NCI-H748 (cell line): ENCODE measurements at regions not wholly inside any gene's neighbourhood (a gene's known extent, or its start where the extent isn't known, plus 50 kb on each side); places are given as distances from the start of the nearest gene placed in this dataset.
"Not testable (repeated sequence)": the region's sequence is repeated elsewhere in the genome, so short reads cannot be mapped to it uniquely, and the experiment has no call there.

Experiments
- DNase-seq: peaks from one replicate; lab custom pipeline; 2025; ENCODE audit not compliant: unreplicated experiment; lab: John Stamatoyannopoulos, UW

DNA sequence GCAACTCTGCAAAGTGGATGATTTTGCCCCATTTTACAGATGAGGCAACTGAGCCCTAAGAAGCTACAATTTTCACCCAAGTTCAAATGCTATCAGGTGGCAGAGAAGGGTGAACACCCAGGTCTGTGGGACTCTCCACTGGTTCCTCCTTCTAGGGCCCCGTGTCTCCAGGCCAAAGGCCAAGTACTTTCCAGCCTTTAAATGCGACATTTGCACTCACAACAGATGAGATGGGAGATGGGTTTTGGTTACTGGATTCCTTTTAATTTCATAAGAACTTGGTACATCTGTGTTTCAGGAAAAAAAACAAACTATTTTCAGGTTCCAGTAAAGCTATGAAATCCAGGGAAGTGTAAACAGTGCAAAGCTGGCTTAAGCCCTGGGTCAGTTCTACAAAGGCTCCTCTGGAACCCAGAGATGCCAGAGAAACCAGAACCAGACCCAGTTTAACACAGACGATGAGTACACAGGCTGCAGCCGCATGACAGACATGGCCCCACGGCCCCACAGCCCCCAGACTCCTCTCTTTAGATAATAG, 361.7 kb downstream of the ANAPC1 start:
- DNase-seq, result no peak

DNA sequence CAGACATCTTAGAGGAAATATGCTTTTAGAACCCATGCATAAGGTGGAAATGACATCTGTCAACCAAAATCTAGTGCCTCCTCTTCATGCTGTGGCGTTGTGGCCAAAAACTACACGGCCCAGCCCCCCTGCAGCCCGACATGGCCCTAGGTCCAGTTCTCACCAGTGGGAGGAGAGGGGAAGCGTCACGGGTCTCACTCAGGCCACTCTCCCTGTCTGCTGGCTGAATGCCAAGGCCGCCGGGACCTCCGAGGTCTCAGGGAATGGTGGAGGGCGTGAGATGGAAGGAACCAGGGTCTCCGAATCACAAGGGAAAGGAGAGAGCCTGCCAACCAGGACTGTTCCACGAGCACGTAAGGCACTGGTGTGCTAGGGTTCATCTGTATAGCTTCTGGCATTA, 361.0 kb downstream of the ANAPC1 start:
- no peak for DNase-seq

DNA sequence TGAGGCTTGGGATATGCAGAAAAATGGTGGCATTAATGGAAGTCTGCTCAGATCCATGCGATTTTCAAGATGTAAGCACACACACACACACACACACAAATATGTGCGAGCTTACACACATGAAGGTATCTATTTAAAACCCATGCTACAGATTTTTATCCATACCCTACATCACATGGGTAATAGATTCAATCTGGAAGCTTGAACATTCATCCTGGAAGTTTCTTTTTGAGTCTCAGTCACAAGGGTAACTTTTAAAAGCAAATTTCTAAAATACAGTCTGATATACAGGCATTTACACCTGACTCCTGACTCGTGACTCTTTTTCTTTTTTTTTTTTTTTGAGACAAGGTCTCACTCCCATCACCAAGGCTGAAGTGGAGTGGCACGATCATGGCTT, 359.0 kb downstream of the ANAPC1 start:
- not testable (repeated sequence) for DNase-seq

DNA sequence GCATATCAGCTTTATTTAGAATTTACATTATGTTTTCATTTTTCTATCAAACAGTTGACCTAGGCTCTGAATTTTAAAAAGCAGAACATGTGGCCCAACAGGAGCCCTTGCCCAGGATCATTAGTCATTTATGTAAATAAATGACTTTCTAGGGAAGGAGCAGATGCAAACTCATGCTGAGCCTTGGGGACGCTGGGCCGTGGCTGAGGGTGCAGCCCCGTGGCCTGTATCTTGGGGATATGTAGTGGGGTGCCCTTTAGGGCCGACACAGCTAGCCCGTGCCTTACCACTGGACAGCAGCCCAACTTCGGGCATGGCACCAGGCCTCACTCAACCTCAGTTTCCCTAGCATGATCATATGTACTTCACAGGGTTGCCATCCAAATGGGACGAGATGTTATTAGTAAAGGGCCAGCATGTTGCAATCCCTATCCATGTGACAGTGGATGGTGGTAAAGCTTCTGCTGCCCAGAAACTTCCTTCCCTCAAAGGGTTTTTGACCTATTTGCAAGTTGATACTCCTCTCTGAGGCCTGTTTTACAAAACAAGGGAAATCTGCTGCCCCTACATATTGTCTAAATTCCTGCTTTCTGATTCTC, 357.9 kb downstream of the ANAPC1 start:
- DNase-seq, result not testable (repeated sequence)

DNA sequence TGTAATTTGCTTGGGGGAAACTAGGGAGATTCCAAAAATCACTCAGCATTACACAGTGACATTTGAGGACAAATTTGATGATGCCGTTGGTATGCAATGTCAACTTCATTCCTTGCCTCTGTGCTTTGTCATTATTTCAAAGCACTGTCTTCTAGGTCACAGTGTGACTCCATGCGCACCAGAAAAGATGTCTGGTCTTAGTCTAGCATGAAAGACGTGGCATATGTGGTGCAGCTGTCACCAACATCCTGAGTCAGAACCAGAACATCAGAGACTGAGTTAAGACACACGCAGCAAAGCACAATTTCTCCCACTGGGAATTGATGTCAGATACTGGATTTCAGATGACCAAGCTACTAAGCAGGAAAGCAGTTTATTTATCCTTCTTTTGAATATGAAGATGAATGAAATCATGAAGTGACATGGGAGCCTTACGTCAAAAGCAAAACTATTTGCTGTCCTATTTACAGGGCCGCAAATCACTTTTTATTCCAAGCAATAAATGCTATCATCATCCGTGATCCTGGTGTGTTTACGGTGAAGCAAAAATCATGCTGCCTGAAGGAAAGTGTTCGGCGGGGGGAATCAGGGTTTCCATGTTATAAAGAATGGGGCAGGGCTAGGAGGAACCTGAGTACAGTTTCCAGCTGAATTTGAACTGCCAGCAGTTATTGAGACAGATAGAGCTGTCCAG, 356.1 kb downstream of the ANAPC1 start:
- DNase-seq, result not testable (repeated sequence)

DNA sequence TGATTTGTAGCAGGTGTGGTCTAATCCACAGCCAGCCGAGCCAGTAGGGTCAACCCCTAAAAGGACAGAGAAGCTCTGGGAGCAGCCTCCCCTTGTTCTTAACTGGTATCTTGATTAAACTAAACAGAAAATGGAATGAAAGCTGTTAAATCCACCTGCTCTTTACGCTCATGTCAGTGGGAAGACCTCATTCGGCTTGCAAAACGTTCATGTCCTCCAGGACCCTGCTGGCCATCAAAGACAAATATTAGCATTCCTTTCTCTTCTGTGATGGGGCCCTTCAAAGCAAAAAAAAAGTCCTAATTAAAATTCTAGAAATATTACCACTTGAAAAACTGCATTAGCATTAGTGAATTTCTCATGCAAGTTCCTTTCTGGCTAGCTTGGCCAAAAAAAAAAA, 355.0 kb downstream of the ANAPC1 start:
- DNase-seq, result not testable (repeated sequence)

DNA sequence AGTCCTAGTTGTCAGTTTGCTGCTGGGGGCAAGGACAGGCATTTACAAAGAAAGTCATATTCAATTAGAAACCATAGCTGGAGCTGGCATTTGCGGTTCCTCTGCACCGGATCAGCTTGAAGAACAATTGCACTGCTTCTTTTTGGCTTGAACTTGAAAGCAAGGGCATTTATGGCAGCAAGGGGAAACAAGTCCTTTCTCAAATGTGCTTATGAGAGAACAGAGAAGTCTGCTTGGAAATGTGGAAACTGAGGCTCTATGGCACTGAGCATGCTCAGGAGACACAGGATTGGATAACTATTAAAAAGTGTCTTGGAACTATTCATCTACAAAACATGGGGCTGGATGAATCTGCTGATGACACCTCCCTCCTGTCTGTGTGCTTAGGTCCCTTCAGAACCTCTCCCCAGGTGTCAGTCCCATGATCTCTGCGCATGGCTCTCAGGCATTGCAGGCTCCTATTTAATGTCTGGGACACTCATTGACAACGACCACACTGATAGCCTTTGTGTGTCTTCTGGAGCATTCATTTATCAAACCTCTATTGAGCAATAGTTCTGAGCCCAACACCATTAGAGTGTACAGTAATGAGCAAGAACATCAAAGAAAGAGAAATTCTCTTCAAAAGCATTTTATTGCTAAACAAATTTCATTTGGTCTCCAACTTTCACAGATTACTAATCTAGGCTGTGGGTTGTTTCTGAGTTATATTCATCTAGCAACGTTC, 353.6 kb downstream of the ANAPC1 start:
- DNase-seq, result not testable (repeated sequence)

DNA sequence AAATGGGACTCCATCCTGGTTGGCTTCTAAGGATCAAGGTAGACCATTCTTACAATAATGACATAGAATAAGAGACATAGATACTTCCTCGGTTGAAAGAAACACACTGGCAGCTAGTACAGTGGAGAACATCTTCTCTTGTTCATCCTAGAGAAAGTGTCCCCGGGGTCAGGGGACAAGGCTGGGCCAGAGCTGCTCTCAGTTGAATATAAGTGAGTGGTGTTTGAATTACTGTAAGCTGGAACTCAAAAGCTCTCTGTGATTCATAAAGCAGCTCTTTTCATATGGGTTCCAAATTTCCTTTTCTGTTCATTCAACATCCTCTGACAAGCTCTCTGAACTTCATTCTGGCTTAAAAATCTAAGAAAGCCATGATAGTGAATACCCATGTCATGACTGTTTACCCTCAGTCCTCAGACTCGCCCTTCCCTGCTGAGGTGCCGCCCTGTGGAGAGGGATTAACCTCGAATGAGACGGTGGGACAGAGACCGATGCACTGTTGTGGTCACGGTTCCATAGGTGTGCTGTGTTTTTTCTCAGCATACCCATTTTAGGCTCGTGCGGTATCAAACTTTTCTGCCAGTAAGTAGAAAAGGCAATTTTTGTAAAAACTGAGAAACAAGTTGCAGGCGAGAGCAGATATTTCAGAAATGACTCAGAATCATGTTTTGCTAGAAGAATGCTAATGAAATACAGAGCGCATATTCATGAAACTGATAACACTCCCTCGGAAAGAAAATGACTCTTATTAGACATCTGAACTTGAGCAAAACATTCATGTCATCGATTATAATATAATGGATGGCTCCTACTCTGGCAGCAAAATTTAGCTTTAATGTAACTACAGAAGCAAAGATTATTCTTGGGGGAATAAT, 351.1 kb downstream of the ANAPC1 start:
- DNase-seq, result not testable (repeated sequence)

DNA sequence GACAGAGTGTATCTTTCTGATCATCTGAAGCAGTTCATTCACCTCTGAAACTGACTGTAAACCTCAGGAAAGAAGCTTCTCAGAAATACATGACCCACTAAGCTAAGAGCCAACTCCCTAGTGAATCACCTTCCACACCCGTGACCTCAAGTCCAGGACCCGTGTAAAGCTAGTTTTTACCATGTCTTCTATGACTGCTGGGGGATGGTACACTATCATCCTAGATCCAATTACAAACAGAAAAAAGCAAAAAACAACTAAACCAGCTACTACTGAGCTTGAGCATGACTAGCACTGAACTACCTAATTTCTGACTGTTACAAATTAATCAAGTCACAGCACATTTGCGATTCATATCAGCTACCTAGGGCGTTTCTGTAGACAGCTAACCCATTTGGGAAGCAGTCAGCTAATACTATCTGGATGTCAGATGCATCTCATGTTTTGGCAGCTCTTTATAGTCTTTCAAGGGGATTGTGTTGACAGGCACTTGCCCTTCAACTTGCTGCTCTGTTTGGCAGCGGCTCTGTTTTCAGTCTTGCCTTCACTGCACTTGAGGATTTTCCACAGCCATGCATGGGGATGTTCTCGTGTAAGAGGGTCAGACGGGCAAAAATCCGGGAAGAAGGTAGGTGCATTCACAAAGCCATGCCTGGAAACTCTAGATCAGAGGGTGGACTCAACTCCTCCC, 350.3 kb downstream of the ANAPC1 start:
- not testable (repeated sequence) for DNase-seq

DNA sequence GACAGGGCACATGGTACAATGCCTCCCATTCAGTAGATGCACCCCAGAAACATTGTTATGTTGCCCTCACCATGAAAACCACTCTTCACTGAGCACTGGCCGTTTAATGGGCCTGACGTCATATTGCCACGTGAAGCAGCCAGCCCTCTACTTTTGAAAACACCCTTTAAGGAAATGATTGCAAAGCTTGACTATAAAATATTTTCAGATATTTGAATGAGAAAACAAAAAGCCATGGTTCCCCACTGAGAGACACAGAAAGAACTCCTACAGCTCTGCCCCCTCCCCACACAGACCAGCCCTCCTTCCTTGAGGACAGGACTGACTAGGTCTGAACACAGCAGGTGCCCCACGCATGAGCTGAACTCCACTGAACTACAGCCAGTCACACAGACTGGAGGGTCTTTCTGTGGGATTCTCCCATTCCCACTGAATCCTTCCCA, 349.1 kb downstream of the ANAPC1 start:
- no peak for DNase-seq

DNA sequence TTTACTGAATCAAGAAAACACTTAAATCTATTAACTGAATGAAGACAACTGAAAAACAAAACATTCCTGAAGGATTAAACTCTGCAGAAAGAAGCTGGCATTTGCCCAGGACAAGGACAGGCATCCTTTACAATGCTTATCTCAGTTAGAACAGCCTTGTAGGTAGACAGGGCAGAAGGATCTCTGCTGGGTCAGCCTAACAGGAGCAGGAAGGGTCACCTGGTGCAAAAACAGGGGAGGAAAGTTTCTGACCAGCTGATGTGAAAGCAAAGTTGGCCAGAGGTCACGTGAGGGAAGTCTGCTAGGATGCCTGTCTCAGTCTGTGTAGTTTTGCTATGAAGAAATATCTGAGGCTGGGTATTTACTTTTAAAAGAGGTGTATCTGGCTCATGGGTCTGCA, 348.6 kb downstream of the ANAPC1 start:
- DNase-seq, result no peak

DNA sequence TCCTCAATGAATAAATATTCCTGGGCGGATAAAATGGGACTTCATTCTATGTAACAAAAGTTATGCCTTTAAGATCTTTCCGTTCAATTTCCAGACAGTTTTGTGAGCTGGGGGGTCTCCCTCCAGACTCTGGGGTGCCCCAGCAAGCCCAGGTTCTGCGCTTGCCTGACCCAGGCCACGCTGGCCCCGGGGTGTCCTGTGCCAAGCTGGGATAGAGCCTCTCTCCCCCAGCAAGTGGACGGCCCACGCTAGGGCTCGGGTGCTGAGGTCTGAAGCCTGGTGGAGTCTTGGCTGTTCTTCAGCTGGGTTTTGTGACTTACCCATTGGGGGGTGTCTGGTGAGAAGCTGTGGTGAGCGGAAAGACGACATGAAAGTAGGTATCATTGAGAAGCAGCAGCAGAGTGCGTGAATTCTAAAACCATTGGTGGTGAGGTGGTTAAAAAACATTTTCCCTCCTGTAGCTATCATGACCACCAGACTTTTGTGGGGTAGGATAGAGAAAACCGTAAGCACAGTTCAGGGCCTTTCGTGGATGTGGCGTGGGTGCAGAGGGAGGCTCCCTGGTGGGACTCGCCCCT, 346.8 kb downstream of the ANAPC1 start:
- DNase-seq, result no peak

DNA sequence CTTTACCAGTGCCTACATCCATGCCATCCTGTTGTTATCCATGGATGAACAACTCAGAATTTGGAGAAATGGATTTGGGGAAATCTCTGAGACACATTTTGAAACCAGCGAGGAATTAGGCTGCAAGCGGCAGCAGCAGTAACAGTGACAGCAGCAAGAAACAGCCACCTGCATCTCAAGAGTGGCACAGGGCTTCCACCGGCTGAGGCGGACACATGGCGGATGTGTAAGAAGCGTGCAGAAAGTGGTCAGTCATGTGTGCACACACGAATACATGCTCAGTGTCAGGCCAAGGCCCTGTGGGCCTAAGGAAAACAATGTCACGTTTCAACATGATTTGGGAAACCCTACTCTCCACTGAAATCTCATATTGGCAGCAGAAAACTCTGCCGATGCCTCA, 344.0 kb downstream of the ANAPC1 start:
- not testable (repeated sequence) for DNase-seq

DNA sequence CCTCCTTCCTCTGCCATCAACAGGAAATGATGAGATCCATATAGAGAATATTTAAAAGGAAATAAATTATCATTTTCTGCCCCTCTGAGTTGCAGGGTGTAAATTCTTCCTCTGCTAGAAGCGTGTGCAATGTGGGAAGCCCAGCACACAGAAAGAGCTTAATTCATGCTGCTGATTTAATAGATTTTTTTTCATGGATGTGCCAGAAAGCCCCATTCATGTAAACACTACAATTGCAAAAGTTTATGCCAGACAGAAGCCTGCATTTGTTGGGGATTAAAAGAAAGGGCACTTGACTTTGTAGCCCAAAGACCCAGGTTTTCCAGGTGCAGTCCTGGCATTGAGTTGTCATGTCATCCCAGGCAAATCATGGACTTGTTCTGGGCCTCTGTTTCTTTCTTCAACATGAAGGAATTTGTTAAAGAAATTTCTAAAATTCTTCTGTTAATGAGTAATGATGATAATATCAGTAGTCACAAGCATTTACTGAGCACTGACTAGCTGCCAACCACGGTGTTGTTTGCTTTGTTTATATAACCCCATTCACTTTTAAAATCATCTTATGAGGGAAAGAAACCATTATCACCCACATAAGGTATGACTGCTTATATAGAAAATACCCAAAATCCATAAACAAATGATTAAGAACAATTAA, 341.7 kb downstream of the ANAPC1 start:
- not testable (repeated sequence) for DNase-seq

DNA sequence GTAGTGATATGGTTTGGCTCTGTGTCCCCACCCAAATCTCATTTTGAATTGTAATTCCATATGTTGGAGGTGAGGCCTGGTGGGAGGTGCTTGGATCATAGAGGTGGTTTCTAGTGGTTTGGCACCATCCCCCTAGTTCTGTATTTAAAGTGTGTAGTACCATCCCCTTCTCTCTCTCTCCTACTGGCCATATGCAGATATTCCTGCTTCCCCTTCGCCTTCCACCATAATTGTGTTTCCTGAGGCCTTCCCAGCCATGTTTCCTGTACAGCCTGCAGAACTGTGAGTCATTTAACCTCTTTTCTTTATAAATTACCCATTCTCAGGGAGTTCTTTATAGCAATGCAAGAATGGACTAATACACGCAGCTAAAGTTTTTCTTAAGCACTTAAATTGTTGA, 340.0 kb downstream of the ANAPC1 start:
- not testable (repeated sequence) for DNase-seq

DNA sequence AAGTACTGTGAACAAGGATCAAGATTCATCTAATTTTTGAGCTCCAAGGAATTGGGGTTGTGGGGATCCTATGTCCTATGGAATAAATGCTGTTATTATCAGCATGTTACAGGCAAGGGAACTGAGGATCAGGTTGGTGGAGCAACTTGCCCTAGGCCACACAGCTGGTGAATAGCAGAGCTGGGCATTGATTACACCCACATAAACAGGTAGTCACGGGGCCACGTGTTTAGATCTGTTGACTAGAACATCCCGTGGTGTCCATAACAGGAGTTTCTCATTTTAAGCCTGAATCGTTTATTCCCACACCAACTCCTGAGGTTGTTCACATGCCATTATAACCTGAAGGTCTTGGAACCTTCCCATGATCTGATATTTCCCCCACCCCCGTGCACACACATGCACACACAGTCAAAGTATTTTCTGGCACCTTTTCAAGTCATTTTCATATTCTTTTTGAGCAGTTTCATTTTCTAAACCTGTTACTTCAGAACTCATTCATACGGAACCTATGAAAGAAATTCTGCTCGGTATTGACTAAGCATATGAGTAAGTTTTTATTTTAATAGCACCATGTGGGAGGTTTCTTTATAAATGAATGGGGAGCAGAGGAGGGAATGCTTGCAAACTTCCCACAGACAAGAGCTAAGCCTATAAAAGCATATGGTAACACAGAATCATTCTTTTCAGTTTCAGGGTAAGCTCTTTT, 338.1 kb downstream of the ANAPC1 start:
- not testable (repeated sequence) for DNase-seq

DNA sequence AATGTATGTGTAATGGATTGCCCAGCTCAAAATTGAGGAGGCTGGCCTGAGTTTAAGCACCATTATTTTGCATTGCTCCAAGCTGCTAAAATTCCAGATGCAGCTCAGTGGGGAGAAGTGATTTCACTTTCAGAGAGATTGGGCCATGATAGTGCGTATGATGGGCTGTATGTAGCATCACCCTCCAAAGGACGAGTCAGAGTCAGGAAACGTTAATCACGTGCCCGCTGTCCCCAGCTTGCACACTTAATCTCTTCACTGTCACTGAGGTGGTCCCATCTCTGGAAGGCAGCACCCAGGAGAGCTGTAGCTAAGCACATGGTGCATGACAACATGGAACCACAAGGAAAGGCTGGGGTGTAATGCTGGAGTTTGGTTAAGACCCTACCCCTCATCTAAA, 337.4 kb downstream of the ANAPC1 start:
- not testable (repeated sequence) for DNase-seq

DNA sequence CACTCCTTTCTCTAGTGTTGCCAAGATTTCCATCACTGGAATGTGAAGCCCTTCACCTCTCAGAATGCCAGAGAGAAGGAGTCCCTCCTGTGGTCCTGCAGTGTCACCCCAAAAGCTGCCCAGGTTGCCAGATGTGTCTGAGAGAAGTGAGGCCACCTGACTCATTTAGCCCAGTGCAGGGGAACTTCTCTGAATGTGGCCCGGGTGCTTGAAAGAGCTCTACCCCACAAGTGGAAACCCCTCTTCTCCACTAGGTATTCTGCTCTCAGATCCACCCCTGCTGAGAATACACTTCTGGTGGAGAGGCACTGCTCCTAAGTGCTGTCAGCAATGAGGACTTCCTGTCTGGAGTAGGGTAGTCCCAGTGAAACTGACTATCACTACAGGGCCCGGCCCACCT, 334.8 kb downstream of the ANAPC1 start:
- DNase-seq, result not testable (repeated sequence)

DNA sequence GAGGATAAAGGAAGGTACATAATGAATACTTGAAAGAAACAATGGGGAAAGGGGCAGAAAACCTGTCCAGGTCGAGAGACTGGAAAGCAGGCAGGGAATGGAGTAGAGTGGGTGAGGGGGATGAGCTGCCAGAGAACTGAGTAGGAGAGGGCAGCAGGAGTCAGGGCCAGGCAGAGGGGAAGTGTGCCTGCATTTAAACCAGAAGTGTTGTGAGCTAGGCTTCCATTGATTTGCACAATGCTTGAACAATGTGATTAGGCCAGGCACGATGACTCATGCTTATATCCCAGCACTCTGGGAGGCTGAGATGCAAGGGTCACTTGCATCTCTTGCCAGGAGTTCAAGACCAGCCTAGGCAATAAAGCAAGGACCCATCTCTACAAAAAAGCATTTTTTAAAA, 332.6 kb downstream of the ANAPC1 start:
- DNase-seq, result not testable (repeated sequence)
